Mesendoderm (in vitro differentiated cells): ENCODE measurements at regions not wholly inside any gene's neighbourhood (a gene's known extent, or its start where the extent isn't known, plus 50 kb on each side); places are given as distances from the start of the nearest gene placed in this dataset.

ENCODE experiments used
- DNase-seq: peaks from one replicate; pipeline ENCODE4 v3.0.0; 2013
- H2AK5ac ChIP-seq: 2 replicates; pipeline ENCODE4 v1.6.1; 2013; ENCODE audit warnings: low read length, inconsistent platforms
- H2BK120ac ChIP-seq: 2 replicates; pipeline ENCODE4 v1.6.1; 2013; ENCODE audit warnings: low read depth, mild to moderate bottlenecking, low read length, moderate library complexity, mixed read lengths
- H2BK15ac ChIP-seq: replicated peaks from 2 replicates; pipeline ENCODE4 v1.6.1; 2013; ENCODE audit warnings: low read depth, mild to moderate bottlenecking, moderate library complexity
- H2BK5ac ChIP-seq: 2 replicates; pipeline ENCODE4 v1.6.1; 2013; ENCODE audit warnings: low read length, inconsistent platforms
- H3K18ac ChIP-seq: 2 replicates; pipeline ENCODE4 v1.6.1; 2013; ENCODE audit warnings: mild to moderate bottlenecking, low read length, mixed read lengths
- H3K23ac ChIP-seq: one replicate; pipeline ENCODE4 v1.6.1; 2013; ENCODE audit warnings: low read length
- H3K27ac ChIP-seq: 2 replicates; pipeline ENCODE4 v1.5.1; 2013; ENCODE audit warnings: low read depth, mild to moderate bottlenecking, inconsistent platforms, low read length, moderate library complexity
- H3K27me3 ChIP-seq: 2 replicates; pipeline ENCODE4 v1.6.1; 2013; ENCODE audit warnings: low read length, control low read depth, mild to moderate bottlenecking, inconsistent platforms; ENCODE audit not compliant: insufficient read depth, poor library complexity
- H3K36me3 ChIP-seq: 2 replicates; pipeline ENCODE4 v1.6.1; 2013; ENCODE audit warnings: low read length, inconsistent platforms; ENCODE audit not compliant: control insufficient read depth, insufficient read depth
- H3K4ac ChIP-seq: one replicate; pipeline ENCODE4 v1.6.1; 2013; ENCODE audit warnings: low read depth, mild to moderate bottlenecking, low read length, moderate library complexity
- H3K4me1 ChIP-seq: 2 replicates; pipeline ENCODE4 v1.6.1; 2013; ENCODE audit warnings: low read depth, low read length, inconsistent platforms; ENCODE audit not compliant: control insufficient read depth
- H3K4me2 ChIP-seq: 2 replicates; pipeline ENCODE4 v1.6.1; 2013; ENCODE audit warnings: low read length
- H3K4me3 ChIP-seq: 2 replicates; pipeline ENCODE4 v1.5.1; 2013; ENCODE audit warnings: mild to moderate bottlenecking, low read length
- H3K56ac ChIP-seq: one replicate; pipeline ENCODE4 v1.6.1; 2013; ENCODE audit warnings: low read length
- H3K79me1 ChIP-seq: 2 replicates; pipeline ENCODE4 v1.6.1; 2013; ENCODE audit warnings: low read length, inconsistent platforms
- H3K79me2 ChIP-seq: 2 replicates; pipeline ENCODE4 v1.6.1; 2013; ENCODE audit warnings: mild to moderate bottlenecking, low read length; ENCODE audit not compliant: control insufficient read depth, insufficient read depth
- H3K9ac ChIP-seq: 2 replicates; pipeline ENCODE4 v1.6.1; 2013; ENCODE audit warnings: low read length, inconsistent platforms
- H4K5ac ChIP-seq: one replicate; pipeline ENCODE4 v1.6.1; 2013; ENCODE audit warnings: low read length
- H4K8ac ChIP-seq: one replicate; pipeline ENCODE4 v1.6.1; 2013; ENCODE audit warnings: low read depth, mild to moderate bottlenecking, control low read depth, low read length, moderate library complexity
- WGBS: extraction: QIAGEN DNeasy Blood & Tissue Kit; methylation state at CpG from one replicate; pipeline ENCODE4 v1.1.7; 2013; ENCODE audit warnings: low lambda C conversion rate, missing lambda C conversion rate; ENCODE audit not compliant: insufficient coverage; ENCODE audit errors: extremely low coverage; 5-methylcytosine and 5-hydroxymethylcytosine counted together

- no peak overlapping the region for H2BK15ac ChIP-seq
- no peak overlapping the region for H3K23ac ChIP-seq
- no peaks in the 10 kb centered on the region for H3K79me1 ChIP-seq
- H3K27ac ChIP-seq, result no peak overlapping the region
- H3K79me2 ChIP-seq, result no peaks in the 10 kb centered on the region
- no peak overlapping the region for H3K9ac ChIP-seq
- no peak overlapping the region for H4K5ac ChIP-seq
- H2AK5ac ChIP-seq, result no peak overlapping the region
- H3K4ac ChIP-seq, result no peak overlapping the region
- H3K36me3 ChIP-seq, result no peaks in the 10 kb centered on the region
- H3K4me3 ChIP-seq, result no peak overlapping the region
- no peak overlapping the region for H2BK120ac ChIP-seq
- H3K56ac ChIP-seq, result no peak overlapping the region
- no peak overlapping the region for H4K8ac ChIP-seq
- no peak overlapping the region for H3K18ac ChIP-seq
- no peak overlapping the region for H2BK5ac ChIP-seq
- no peak overlapping the region for H3K4me2 ChIP-seq
- no peaks in the 10 kb centered on the region for H3K4me1 ChIP-seq
- WGBS, result no CpG with 5 or more reads among the region's 2 CpGs
- no peak for DNase-seq
- H3K27me3 ChIP-seq, result no peaks in the 10 kb centered on the region
Measured at GRCh38 chr1:113292603-113293255, 97.6 kb upstream of the MAGI3 start.

GRCh38 chr1:113293256-113293626, 97.1 kb upstream of the MAGI3 start:
- Histone ChIP-seq H3K23ac (no peak overlapping the region), H3K18ac (no peak overlapping the region), H4K8ac (no peak overlapping the region), H3K4me1 (no peaks in the 10 kb centered on the region), H3K4me3 (no peak overlapping the region), H3K4me2 (no peak overlapping the region), H2BK120ac (no peak overlapping the region), H3K27me3 (no peaks in the 10 kb centered on the region), H3K79me2 (no peaks in the 10 kb centered on the region), H2BK5ac (no peak overlapping the region), H3K4ac (no peak overlapping the region), H3K9ac (no peak overlapping the region), H4K5ac (no peak overlapping the region), H3K79me1 (no peaks in the 10 kb centered on the region), H2AK5ac (no peak overlapping the region), H3K56ac (no peak overlapping the region), H3K27ac (no peak overlapping the region), H3K36me3 (no peaks in the 10 kb centered on the region), H2BK15ac (no peak overlapping the region)
- no CpG with 5 or more reads among the region's 11 CpGs for WGBS
- DNase-seq, result no peak

DNA sequence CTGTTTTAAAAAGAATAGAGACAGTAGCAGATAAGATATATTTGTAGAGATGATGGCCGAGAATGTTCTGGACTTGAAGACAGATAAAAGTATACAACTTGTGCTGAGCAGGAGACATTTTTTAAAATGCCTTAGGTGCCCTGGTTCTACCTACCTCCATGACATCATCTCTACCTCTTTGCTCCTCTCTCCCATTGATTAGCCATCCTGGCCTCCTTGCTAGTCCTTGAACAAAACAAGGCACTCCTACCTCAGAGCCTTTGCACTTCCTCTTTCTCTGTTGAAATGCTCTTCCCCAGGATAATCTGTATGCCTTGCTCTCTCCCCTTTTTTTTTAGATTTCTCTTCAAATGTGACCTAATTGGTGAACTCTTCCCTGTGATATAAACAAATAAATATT, 92.6 kb upstream of the MAGI3 start:
- Histone ChIP-seq H3K9ac (no peak overlapping the region), H3K56ac (no peak overlapping the region), H3K23ac (no peak overlapping the region), H3K27me3 (no peaks in the 10 kb centered on the region), H4K5ac (no peak overlapping the region), H2BK5ac (no peak overlapping the region), H3K27ac (no peak overlapping the region), H3K4me1 (no peaks in the 10 kb centered on the region), H3K4me2 (no peak overlapping the region), H3K36me3 (no peaks in the 10 kb centered on the region), H2AK5ac (no peak overlapping the region), H4K8ac (no peak overlapping the region), H3K79me2 (no peaks in the 10 kb centered on the region), H3K4me3 (no peak overlapping the region), H3K79me1 (no peaks in the 10 kb centered on the region), H3K18ac (no peak overlapping the region), H2BK15ac (no peak overlapping the region), H3K4ac (no peak overlapping the region), H2BK120ac (no peak overlapping the region)
- DNase-seq, result no peak
- no CpG with 5 or more reads among the region's 1 CpG for WGBS

GRCh38 chr1:113298941-113299340, 91.4 kb upstream of the MAGI3 start:
- Histone ChIP-seq H3K4me2 (no peak overlapping the region), H2BK5ac (no peak overlapping the region), H2BK120ac (no peak overlapping the region), H3K56ac (no peak overlapping the region), H3K9ac (no peak overlapping the region), H3K4me1 (no peaks in the 10 kb centered on the region), H3K27ac (no peak overlapping the region), H3K79me1 (no peaks in the 10 kb centered on the region), H3K79me2 (no peaks in the 10 kb centered on the region), H3K4me3 (no peak overlapping the region), H3K36me3 (no peaks in the 10 kb centered on the region), H4K5ac (no peak overlapping the region), H4K8ac (no peak overlapping the region), H3K18ac (no peak overlapping the region), H2AK5ac (no peak overlapping the region), H3K4ac (no peak overlapping the region), H3K23ac (no peak overlapping the region), H2BK15ac (no peak overlapping the region), H3K27me3 (no peaks in the 10 kb centered on the region)
- WGBS, result no CpG with 5 or more reads among the region's 3 CpGs
- DNase-seq, result no peak

- Histone ChIP-seq H3K4me3 (no peak overlapping the region), H3K56ac (no peak overlapping the region), H2BK120ac (no peak overlapping the region), H3K18ac (no peak overlapping the region), H4K5ac (no peak overlapping the region), H3K4me2 (no peak overlapping the region), H3K4ac (no peak overlapping the region), H3K27me3 (no peaks in the 10 kb centered on the region), H2AK5ac (no peak overlapping the region), H3K79me2 (no peaks in the 10 kb centered on the region), H3K79me1 (no peaks in the 10 kb centered on the region), H3K36me3 (no peaks in the 10 kb centered on the region), H4K8ac (no peak overlapping the region), H3K4me1 (no peaks in the 10 kb centered on the region), H2BK5ac (no peak overlapping the region), H3K23ac (no peak overlapping the region), H3K9ac (no peak overlapping the region), H2BK15ac (no peak overlapping the region), H3K27ac (no peak overlapping the region)
- WGBS, result no CpG with 5 or more reads among the region's 2 CpGs
- no peak for DNase-seq
Measured at GRCh38 chr1:113302636-113303035, 87.7 kb upstream of the MAGI3 start.

GRCh38 chr1:113303267-113303666, 87.0 kb upstream of the MAGI3 start:
- Histone ChIP-seq H3K79me1 (no peaks in the 10 kb centered on the region), H4K5ac (no peak overlapping the region), H4K8ac (no peak overlapping the region), H3K27me3 (no peaks in the 10 kb centered on the region), H3K4ac (no peak overlapping the region), H2BK15ac (no peak overlapping the region), H3K36me3 (no peaks in the 10 kb centered on the region), H2BK120ac (no peak overlapping the region), H3K56ac (no peak overlapping the region), H3K9ac (no peak overlapping the region), H2AK5ac (no peak overlapping the region), H3K4me1 (peaks cover 3% of the 10 kb centered on the region), H3K4me3 (no peak overlapping the region), H3K79me2 (no peaks in the 10 kb centered on the region), H3K18ac (no peak overlapping the region), H2BK5ac (no peak overlapping the region), H3K27ac (no peak overlapping the region), H3K4me2 (no peak overlapping the region), H3K23ac (no peak overlapping the region)
- no peak for DNase-seq
- no CpG with 5 or more reads among the region's 9 CpGs for WGBS
